SK-N-SH (cell line): ENCODE measurements at regions not wholly inside any gene's neighbourhood (a gene's known extent, or its start where the extent isn't known, plus 50 kb on each side); places are given as distances from the start of the nearest gene placed in this dataset.

ENCODE experiments used
- CTCF ChIP-seq: fragments of 200-600 bp; sonication (generic); IDR thresholded peaks from 2 replicates; pipeline ENCODE4 v1.6.1; 2017; ENCODE audit warnings: antibody characterized with exemption, mild to moderate bottlenecking, moderate library complexity
- EP300 ChIP-seq, 2 experiments: IDR thresholded peaks; 2 replicates each; pipeline versions ENCODE4 v1.4.0 to v1.6.1; 2012; ENCODE audit warnings: borderline replicate concordance in 1 of 2, low read depth in 1 of 2, low read length in 1 of 2
- EZH2phosphoT487 ChIP-seq: fragments of 200-600 bp; sonication (generic); IDR thresholded peaks from 2 replicates; pipeline ENCODE4 v1.6.1; 2017; ENCODE audit warnings: low read depth, mixed run types, mild to moderate bottlenecking, antibody characterized with exemption, moderate library complexity, borderline replicate concordance
- IRF3 ChIP-seq: fragments of 150-350 bp; IDR thresholded peaks from 2 replicates; pipeline ENCODE4 v1.6.1; 2016; ENCODE audit warnings: mild to moderate bottlenecking, low read depth, low read length
- JUND ChIP-seq: IDR thresholded peaks from 2 replicates; pipeline ENCODE4 v1.4.0; 2012
- MAX ChIP-seq: IDR thresholded peaks from 2 replicates; pipeline ENCODE4 v1.4.0; 2012; ENCODE audit warnings: low read depth
- POLR2AphosphoS5 ChIP-seq: IDR thresholded peaks from 2 replicates; pipeline ENCODE4 v1.6.1; 2012; ENCODE audit warnings: low read depth, low read length
- RAD21 ChIP-seq: IDR thresholded peaks from 2 replicates; pipeline ENCODE4 v1.6.1; 2012; ENCODE audit warnings: mild to moderate bottlenecking, low read length
- RCOR1 ChIP-seq: fragments of 150-350 bp; IDR thresholded peaks from 2 replicates; pipeline ENCODE4 v1.6.1; 2017; ENCODE audit warnings: antibody characterized with exemption, low read length
- RFX5 ChIP-seq: IDR thresholded peaks from 2 replicates; pipeline ENCODE4 v1.6.1; 2012; ENCODE audit warnings: mild to moderate bottlenecking, improper control_type of control experiment, low read length
- TAF1 ChIP-seq: IDR thresholded peaks from 2 replicates; pipeline ENCODE4 v1.6.1; 2012; ENCODE audit warnings: low read depth, mild to moderate bottlenecking, low read length, moderate library complexity, borderline replicate concordance

DNA sequence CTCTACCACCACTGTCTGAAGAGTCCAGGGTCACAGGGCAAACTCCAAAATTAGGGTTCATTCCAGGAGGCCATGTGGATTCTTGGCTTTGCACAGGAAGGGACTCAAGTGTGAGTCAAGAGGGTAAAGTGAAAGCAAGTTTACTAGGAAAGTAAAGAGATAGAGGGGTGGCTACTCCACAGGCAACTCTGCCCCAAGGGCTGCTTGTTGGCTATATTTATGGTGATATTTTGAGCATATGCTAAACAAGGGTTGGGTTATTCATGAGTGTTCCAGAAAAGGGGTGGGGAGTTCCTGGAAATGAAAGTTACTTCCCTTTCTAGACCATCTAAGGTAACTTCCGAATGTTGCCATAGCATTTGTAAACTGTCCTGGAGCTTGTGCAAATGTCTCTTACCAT lies 1222.0 kb upstream of the TENM3 start:
- TF ChIP-seq IRF3 (no peak), JUND (no peak), MAX (no peak), CTCF (no peak), EP300 (IDR thresholded peaks at IDR 0.05; ENCODE audit: borderline replicate concordance in 1 of 2, low read depth in 1 of 2, low read length in 1 of 2) (no peak), POLR2AphosphoS5 (no peak), RFX5 (no peak), RCOR1 (no peak), EZH2phosphoT487 (no peak), RAD21 (no peak), TAF1 (no peak)
